ENCODE measurements at regions not wholly inside any gene's neighbourhood (a gene's known extent, or its start where the extent isn't known, plus 50 kb on each side); places are given as distances from the start of the nearest gene placed in this dataset.

DNA sequence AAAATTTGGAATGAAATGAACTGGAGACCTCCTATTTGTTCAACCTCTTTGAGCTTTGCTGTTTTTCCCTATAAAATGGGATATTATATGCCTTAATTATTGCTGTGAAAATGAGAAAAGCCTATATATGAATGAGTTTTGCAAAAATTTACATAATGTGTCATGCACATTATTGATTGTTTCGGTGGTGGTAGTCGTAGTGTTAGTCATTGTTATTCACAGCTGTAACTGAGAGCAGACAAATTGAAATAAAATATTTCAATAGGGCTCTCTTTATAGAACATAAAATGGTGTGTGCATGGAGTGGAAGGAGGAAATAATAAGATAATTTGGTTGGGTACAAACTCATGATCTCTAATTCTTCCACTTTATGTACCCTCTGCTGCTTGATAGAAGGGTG is 153.7 kb upstream of the GADL1 start:
- no peak for DNase-seq (ENCODE audit: low read depth in 4 of 4, low spot score in 3 of 4)

GRCh38 chr3:31050296-31050695 is 155.8 kb upstream of the GADL1 start:
- no peak for DNase-seq (ENCODE audit: low read depth in 4 of 4, low spot score in 3 of 4)

DNA sequence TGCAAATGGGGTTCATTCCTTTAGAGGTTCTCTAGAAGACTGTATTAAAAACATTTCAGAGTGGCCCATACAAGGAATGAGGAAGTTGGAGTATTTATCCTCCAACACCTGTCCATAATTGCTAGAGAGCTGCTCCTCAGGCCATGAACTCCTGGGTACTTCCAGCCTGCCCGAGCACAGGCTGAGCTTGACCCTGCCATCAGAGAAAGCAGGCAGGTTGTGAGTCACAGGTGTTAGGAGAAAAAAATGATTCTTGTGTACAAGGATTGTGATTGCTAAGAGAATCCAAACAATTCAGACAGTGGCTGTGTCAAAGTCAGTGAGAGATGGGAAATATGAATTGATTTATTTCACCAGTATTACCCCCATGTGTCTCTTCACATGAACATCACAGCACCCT is 156.8 kb upstream of the GADL1 start:
- DNase-seq (ENCODE audit: low read depth in 4 of 4, low spot score in 3 of 4) = no peak

DNA sequence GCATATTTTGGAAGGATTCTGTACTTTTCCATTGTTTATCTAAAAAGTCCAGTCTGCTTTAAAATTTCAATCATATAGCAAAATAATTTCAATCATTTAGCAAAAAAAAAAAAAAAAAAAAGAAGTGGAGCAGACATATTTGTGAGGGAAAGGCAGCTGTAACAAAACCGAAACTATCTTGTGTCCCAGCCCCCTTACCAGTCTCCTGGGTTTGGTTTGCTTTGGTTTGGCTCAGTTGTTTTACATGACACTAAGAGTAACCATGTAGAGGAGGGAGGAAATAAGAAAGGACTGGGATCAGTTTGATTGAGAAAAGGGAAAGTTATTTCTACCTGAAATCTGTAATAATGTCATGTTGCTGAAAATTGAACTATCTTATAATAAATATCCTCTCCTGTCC is 158.8 kb upstream of the GADL1 start:
- DNase-seq (ENCODE audit: low read depth in 4 of 4, low spot score in 3 of 4) = no peak

DNA sequence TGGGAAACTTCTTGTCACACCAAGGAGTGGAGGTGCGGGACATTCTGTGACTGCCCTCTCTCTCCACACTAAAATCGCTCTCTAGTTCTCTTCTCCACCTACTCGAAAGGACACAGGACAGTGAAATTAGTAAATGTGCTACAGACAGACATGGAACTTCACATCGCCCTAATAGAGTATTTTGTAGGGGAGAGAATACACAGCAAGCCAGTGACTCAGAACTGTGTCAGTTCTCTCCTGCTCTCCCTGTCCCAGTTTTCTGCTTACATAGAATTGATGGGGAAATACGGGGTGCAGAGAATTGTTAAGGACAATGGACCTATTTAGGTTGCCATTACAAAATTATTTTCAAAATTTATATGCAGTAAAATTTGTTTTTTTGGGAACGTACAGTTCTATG is 159.6 kb upstream of the GADL1 start:
- DNase-seq (ENCODE audit: low read depth in 4 of 4, low spot score in 3 of 4) = no peak

GRCh38 chr3:31055757-31056156 is 161.3 kb upstream of the GADL1 start:
- no peak for DNase-seq (ENCODE audit: low read depth in 4 of 4, low spot score in 3 of 4)

- no peak for DNase-seq (ENCODE audit: low read depth in 4 of 4, low spot score in 3 of 4)
These were observed 163.4 kb upstream of the GADL1 start for GRCh38 chr3:31057891-31058290.

GRCh38 chr3:31064021-31064420 is 169.6 kb upstream of the GADL1 start:
- DNase-seq (ENCODE audit: low read depth in 4 of 4, low spot score in 3 of 4) = no peak

DNA sequence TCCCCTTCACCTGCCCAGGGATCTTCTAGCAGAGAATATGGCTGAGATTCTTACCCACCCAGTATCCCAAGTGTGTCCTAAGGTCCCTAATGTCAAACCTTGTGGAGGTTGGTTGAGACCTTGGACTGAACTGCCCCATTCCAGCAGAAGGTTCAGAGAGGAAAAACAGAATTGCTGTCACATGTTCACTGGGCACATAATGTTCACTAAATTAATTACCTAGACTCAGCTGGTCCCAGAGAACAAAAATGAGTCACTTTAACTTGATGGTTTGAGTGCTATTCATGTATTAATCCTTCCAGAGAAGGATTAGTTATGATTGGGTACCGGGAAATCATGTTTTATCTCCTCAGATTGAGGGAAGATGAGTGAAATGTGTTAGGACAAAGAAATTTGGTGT is 171.3 kb upstream of the GADL1 start:
- no peak for DNase-seq (ENCODE audit: low read depth in 4 of 4, low spot score in 3 of 4)

DNA sequence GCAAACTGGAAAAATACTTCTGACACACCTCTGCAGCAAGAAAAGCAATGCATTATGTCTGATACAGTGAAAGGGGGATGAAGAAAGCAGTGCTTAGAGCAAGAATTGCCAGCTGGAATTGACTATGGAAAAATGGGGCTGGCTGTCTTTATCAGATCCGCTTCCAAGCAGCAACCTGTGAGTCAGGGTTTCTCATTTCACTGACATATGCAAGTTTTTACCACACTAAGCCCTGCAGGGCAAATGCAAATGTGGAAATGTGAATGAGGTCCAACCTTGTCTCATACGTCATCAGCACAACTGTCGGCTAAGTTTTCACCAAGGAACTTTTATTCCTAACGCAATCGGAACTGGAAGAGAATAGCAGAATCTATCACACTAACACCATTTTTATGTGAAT is 172.5 kb upstream of the GADL1 start:
- DNase-seq (ENCODE audit: low read depth in 4 of 4, low spot score in 3 of 4) = no peak

- DNase-seq (ENCODE audit: low read depth in 4 of 4, low spot score in 3 of 4) = no peak
These were observed 181.0 kb upstream of the GADL1 start for GRCh38 chr3:31075471-31075870.

GRCh38 chr3:31075876-31076275 is 181.4 kb upstream of the GADL1 start:
- no peak for DNase-seq (ENCODE audit: low read depth in 4 of 4, low spot score in 3 of 4)

- DNase-seq (ENCODE audit: low read depth in 4 of 4, low spot score in 3 of 4) = no peak
These were observed 182.7 kb upstream of the GADL1 start for GRCh38 chr3:31077021-31077601.

DNA sequence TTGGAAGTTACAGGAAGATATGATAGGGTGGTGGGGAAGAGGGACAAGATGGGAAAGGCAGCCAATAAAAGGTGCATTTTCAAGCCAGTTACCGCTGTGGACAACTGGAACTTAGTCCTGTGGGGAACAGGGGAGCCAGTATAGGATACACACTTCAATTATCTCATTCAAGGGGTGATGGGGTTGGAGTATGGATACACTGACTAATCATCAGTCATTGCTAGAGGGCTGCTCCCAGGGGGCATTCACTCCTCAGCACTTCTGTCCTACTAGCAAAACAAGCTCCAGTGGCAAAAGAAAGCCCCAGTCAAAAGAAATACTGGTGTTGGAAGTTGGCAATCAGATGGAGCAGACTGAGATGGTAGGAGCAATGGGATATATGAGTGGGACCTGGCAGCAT is 183.4 kb upstream of the GADL1 start:
- no peak for DNase-seq (ENCODE audit: low read depth in 4 of 4, low spot score in 3 of 4)

- DNase-seq (ENCODE audit: low read depth in 4 of 4, low spot score in 3 of 4) = no peak
These were observed 185.2 kb upstream of the GADL1 start for GRCh38 chr3:31079689-31080088.

- DNase-seq (ENCODE audit: low read depth in 4 of 4, low spot score in 3 of 4) = no peak
These were observed 186.7 kb upstream of the GADL1 start for GRCh38 chr3:31081018-31081662.

GRCh38 chr3:31086148-31086547 is 191.7 kb upstream of the GADL1 start:
- DNase-seq (ENCODE audit: low read depth in 4 of 4, low spot score in 3 of 4) = no peak

GRCh38 chr3:31086698-31087097 is 192.2 kb upstream of the GADL1 start:
- no peak for DNase-seq (ENCODE audit: low read depth in 4 of 4, low spot score in 3 of 4)

- DNase-seq (ENCODE audit: low read depth in 4 of 4, low spot score in 3 of 4) = no peak
These were observed 197.3 kb upstream of the GADL1 start for GRCh38 chr3:31091748-31092147.

GRCh38 chr3:31092748-31093589 is 198.5 kb upstream of the GADL1 start:
- no peak for DNase-seq (ENCODE audit: low read depth in 4 of 4, low spot score in 3 of 4)

DNA sequence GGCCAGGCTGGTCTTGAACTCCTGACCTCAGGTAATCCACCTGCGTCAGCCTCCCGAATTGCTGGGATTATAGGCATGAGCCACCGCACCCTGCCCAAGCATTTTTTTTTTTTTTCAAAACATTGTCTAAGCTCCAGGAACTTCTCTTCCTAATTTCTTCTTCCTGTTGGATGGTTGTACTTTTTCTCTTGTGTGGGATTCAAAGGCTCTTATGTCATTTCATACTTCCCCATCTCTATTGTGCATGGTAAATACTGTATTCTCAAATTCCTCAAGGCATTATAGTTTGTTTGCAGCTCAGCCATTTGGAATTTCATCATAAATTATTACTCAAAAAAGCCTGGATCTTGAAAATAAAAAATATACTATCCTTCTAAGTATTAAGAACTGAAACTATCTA is 199.1 kb upstream of the GADL1 start:
- no peak for DNase-seq (ENCODE audit: low read depth in 4 of 4, low spot score in 3 of 4)

DNA sequence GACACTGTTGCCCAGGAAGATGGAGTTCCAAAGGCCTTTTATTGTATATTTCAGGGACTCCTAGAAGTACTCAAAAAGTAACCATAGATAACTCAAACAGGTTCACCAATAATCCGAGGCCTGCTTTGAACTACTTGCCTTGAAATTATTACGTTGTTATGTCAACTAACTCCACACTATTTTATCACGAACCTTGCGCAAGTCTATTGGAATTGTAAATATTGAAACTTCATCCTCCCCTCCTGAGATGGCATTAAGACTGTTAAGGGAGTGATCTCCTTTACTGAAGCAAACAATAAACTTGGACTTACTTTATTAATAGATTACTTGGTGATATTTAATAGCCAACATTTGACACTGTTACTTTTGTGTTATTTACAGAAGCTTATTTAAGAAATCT is 199.6 kb upstream of the GADL1 start:
- no peak for DNase-seq (ENCODE audit: low read depth in 4 of 4, low spot score in 3 of 4)

Data from left renal pelvis (tissue), 4 donors.